GM12891 (cell line): ENCODE measurements at regions not wholly inside any gene's neighbourhood (a gene's known extent, or its start where the extent isn't known, plus 50 kb on each side); places are given as distances from the start of the nearest gene placed in this dataset.

Source experiments
- POLR2A ChIP-seq: IDR thresholded peaks from 2 replicates; pipeline ENCODE4 v1.6.1; 2011; ENCODE audit warnings: low read depth, low read length, control low read depth
- POLR2AphosphoS5 ChIP-seq: IDR thresholded peaks from 2 replicates; pipeline ENCODE4 v1.6.1; 2011; ENCODE audit warnings: low read depth, low read length, control low read depth
- TAF1 ChIP-seq: IDR thresholded peaks from 2 replicates; pipeline ENCODE4 v1.6.1; 2011; ENCODE audit warnings: low read depth, low read length, control low read depth

- TF ChIP-seq POLR2A: no peak
- no peak for TF ChIP-seq POLR2AphosphoS5
- no peak for TF ChIP-seq TAF1
Observed at GRCh38 chr13:83048419-83048818, 833.9 kb downstream of the SLITRK1 start.
